Left cardiac atrium (tissue), 4 donors: ENCODE measurements at regions not wholly inside any gene's neighbourhood (a gene's known extent, or its start where the extent isn't known, plus 50 kb on each side); places are given as distances from the start of the nearest gene placed in this dataset.

ENCODE experiments used
- ATAC-seq, 2 donors: fragments of 200-7000 bp; cut with Tn5 transposase; one replicate each; pipeline ENCODE4 v1.9.1; 2020; ENCODE audit warnings: mild to moderate bottlenecking in 2 of 2, moderate library complexity in 2 of 2
- DNase-seq: peaks from one replicate; pipeline ENCODE4 v3.0.0-alpha.2; 2020
- intact Hi-C, 2 donors: fragments of 100-400 bp; cut with DNase I; formaldehyde crosslinking; loops; one replicate each; pipeline versions ENCODE4 v1.14.1 to v1.15.1; 2022 to 2023
- donor health status: DM: no; HTN: yes; CAD: no.
- donor health status: DM: no; HTN: yes; CAD: no; lungs with severe emphysema.
- donor health status: DM: yes; HTN: yes; CAD: no.
- donor health status: Dilated cardiomyopathy.

DNA sequence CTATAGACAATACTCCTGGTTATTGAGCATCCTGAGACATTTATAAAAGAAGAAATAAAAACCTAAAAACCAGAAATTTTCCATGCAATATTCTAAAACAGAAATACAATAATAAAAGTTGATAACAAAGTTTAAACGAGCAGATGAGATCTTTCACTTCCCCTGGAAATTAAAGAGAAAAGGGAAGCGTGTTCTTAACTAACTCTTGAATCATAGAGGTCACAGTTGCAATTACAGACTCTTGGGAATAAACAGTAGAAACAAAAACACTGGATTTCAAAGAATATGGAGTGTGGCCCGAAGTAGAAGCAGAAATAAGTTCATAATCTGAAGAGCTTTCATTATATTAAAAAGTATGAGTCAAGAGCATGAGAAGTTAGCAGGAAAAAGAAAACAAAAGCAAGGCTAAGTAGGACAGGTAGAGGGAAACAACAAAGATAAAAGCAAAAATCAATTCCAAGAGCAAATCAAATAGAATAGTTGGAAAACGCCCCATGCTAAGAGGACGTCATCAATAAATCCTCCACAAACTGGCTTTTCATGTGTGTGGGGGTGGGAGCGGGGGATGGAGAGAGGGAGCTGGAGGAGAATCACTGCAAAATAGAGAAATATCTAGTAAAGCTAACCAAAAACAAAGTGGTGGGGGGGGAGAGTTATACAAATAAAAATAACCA lies 55.2 kb upstream of the C10orf71 start:
- DNase-seq (no peak), ATAC-seq (no peak)
- intact Hi-C loops: loop anchor here in 1 of 2 donors (2.0 kb wide), 1 partner anchor 55 kb away; the partner anchor contains the start of gene C10orf71

DNA sequence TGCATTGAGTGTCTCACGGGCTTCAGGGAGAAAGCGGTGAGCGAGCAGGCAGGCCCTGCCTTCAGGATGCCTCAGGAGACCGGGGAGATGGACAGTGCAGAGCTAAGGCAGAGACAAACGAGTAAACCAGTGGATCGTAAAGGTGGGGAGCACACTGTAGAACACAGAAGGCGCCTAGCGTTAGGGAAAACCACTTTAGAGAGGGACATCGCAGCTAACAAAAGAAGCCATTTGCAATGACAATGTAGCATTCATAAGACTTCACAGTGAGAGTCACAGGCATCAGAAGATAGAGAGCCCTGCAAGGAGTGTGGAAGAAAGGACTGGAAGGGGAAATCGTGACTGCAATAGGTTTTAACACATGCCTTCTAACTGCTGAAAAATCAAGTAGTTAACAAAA lies 54.9 kb upstream of the TMEM273 start:
- ATAC-seq: no peak
- DNase-seq: no peak
- intact Hi-C loops: loop anchor here in 1 of 2 donors (2.0 kb wide), 1 partner anchor 56 kb away; the partner anchor contains the start of gene C10orf71

DNA sequence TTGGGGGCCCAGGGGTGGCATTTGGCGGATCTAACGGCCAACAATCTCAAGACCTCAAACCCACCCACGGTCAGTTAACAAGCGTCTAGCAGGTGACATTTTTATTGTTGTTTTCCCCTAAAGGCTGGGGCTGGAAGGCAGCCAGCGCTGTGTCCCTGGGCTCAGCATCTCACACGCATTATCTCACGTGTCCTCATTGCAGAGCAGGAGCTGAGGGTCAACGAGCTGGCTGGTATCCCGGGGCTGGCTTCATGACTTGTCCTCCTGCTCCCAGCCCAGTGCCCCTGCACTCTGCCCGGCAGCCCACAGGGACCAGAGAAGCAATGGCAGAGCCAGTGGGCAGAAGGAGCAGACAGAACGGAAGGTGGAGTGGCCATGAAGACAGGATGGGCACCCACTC lies 54.4 kb upstream of the TMEM273 start:
- ATAC-seq: peak; percentile 82 to 90
- intact Hi-C loops: loop anchor here in 1 of 2 donors (2.0 kb wide), 1 partner anchor 56 kb away; the partner anchor contains the start of gene C10orf71
- DNase-seq: peak; percentile 74

DNA sequence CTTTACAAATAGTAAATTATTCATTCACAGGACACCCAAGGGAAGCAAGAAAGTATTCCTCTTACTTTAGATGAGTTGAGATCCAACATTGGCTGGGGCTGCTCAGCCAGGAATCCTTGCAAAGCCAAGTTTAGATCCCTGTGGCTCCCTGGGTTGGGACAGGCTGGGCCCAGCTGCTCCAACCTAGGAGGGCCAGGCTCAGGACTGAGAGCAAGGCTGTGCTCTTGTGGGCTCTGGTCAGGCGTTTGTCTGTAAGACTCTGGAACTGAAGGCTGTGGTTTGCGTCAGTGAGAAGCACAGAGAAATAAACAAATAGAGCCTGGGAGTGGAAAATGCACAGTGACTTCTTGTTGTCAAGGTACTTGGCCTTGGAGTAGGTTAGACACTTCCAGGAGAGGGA lies 53.2 kb upstream of the TMEM273 start:
- intact Hi-C loops: no loop called here
- DNase-seq: no peak
- ATAC-seq: peak in 1 of 2 donors; percentile 77

DNA sequence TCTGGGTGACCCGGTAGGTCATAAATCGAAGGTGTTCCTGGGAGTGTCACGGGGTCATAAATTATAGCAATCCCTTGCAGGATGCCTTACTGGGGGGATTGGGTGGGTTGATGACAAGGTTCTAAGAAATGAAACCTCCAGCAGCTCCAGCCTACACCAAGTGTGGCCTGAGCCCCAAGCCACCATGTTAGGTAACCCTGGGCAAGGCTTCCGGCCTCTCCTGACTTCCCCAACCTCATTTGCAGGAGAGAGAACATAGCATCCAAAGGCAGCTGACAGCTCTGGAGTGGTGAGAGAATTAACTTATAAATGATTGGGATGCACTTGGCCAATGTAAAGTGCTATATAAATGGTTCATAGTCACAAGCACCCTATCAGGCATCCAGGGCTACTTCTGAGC lies 52.8 kb upstream of the TMEM273 start:
- intact Hi-C loops: no loop called here
- ATAC-seq: no peak
- DNase-seq: no peak
